ENCODE measurements at regions not wholly inside any gene's neighbourhood (a gene's known extent, or its start where the extent isn't known, plus 50 kb on each side); places are given as distances from the start of the nearest gene placed in this dataset.

DNA sequence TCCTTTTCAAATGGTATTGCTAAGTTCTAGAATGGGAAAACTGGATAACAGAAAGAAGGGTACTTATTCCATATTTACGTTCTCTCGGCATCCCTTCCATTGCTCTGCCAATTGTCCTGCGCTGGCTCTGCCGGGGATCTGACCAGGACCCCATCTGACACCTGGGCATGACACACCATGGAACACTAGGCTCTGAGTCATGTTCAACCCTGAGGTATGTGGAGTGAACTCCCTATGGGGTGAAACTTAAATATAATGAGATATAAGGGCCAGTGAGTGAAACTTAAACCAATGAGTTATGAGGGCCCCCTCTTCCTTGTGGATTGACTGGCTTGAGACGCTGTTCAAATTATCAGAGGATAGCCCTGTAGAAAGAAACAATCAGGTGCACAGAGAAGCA, 55.1 kb upstream of the ZEB1 start:
- TF ChIP-seq SP1 (IDR thresholded peaks at IDR 0.05) (no peak), TARDBP (IDR thresholded peaks at IDR 0.05) (no peak), FOXA1 (IDR thresholded peaks at IDR 0.05) (no peak), FOXK2 (IDR thresholded peaks at IDR 0.05) (no peak), LEF1 (IDR thresholded peaks at IDR 0.05; ENCODE audit: borderline replicate concordance) (no peak), SUZ12 (IDR thresholded peaks at IDR 0.05) (no peak), ARNT (IDR thresholded peaks at IDR 0.05) (no peak), ZNF384 (IDR thresholded peaks at IDR 0.05) (no peak), BHLHE40 (IDR thresholded peaks at IDR 0.05; ENCODE audit: borderline replicate concordance) (no peak)
- TF ChIP-seq, protein P1, sequence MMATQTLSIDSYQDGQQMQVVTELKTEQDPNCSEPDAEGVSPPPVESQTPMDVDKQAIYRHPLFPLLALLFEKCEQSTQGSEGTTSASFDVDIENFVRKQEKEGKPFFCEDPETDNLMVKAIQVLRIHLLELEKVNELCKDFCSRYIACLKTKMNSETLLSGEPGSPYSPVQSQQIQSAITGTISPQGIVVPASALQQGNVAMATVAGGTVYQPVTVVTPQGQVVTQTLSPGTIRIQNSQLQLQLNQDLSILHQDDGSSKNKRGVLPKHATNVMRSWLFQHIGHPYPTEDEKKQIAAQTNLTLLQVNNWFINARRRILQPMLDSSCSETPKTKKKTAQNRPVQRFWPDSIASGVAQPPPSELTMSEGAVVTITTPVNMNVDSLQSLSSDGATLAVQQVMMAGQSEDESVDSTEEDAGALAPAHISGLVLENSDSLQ (IDR thresholded peaks at IDR 0.05) = no peak

Measured in HEK293T (cell line).